HG03095 (cell line): ENCODE measurements at regions not wholly inside any gene's neighbourhood (a gene's known extent, or its start where the extent isn't known, plus 50 kb on each side); places are given as distances from the start of the nearest gene placed in this dataset.
"Not testable (repeated sequence)": the region's sequence is repeated elsewhere in the genome, so short reads cannot be mapped to it uniquely, and the experiment has no call there.

Experiments
- ATAC-seq: cut with Tn5 transposase; IDR thresholded peaks from one replicate; pipeline ENCODE4 v1.9.1; 2021; ENCODE audit warnings: moderate library complexity; ENCODE audit not compliant: unreplicated experiment

DNA sequence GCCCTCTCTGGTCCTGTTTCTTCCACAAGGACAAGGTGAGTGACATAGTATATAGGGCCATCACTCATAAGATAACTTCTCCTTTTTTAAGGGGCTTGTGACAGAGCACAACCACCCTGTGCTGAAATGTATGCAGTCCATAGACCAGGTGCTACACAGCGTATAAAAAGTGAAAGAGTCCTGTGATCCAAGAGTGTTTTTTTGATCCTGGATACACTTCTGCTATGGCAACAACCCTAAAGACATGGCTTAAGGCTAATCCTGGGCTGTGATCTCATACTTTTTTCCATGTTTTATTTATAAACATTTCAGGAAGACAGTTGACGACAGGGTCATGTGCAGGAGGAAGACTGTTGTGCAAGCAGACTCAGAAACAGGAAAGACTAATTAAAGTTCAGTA is 400.5 kb upstream of the TCF4 start:
- no peak for ATAC-seq

DNA sequence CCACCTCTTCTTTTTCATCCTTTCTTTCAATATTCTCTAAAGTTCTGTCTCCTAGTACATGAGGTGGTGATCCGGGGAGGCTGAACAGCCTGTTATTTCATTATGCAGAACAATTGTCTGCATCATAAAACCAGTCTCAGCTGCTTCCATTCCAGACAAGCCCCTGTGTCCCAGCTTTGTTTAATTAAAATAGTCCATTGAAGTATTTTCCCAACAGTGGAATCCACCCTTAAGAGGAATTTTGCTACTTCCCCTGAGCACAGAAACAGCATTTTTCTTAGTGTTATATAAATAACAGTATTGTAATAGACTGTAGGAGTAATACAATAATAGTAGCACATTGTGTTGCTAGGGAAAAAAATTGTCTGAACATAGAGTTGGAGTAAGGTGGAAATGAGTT is 395.4 kb upstream of the TCF4 start:
- no peak for ATAC-seq

DNA sequence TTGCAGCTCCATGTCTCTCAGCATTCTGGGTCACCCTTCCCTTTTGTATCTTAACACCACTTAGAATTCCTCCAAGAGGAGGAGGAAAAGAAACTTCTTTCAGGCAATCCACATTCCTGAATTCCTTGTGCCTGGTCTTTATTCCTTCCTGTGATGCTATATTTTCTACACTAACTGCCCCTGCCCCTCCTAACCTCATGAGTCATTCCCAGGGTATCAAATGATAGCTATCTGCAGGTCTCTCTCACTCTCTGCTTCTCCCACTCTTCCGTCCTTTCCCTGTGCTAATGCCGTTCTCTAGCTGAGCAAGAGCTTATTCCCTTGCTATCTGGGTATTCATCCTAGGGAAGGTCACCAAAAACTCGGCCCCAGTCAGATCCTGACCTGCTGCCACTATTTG is 395.0 kb upstream of the TCF4 start:
- no peak for ATAC-seq

DNA sequence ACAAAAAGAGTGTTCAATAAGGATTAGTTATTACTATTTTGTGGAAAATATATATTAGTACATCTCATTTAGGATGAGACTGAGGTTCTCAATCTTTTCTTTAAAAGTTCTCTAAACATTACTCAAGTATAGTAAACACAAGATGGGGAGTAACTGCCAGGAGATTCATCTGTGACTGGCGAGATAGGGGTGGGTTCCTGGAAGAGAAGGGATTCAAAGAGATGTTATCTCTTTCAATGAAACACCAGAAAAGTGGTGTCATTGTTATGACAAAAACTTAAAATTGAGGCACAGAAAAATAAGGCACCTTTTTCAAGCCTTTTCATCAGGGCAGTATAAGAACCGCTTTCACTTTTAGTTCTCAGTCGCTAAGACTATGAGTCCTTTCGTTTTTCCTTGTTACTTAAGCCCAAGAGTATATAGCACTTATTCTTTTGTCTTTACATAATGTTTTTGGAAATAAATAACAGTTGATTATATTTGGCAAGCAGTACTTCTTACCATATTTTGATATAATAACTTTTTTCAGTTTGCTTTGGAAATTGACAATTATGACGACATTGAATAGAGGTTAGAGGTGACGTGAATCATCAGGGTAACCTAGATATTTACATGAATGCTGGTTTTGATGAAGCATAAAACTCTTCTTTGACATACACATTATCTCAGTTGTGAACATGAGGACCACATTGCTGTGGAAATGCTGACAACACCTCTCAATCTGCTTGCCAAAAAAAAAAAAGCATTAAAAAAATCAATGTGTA is 393.9 kb upstream of the TCF4 start:
- no peak for ATAC-seq

DNA sequence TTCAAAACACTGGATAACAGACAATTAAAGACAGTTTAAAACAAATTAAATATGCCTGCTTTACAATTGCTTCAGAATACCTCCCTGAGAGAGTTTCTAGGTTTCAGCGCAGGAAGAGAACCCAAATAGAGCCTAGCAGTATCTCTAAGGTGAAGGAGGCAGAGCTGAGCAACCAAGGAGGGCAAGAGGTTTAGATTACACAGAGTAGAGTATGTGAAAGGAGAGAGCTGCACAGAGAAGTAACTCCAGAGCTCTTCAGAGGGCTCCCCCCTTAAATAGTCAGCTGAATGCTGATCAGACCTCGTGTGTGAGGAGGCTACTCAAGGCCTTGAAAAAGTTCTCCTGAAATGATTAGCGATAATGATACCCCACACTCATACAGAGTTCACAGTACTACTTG is 386.5 kb upstream of the TCF4 start:
- no peak for ATAC-seq

DNA sequence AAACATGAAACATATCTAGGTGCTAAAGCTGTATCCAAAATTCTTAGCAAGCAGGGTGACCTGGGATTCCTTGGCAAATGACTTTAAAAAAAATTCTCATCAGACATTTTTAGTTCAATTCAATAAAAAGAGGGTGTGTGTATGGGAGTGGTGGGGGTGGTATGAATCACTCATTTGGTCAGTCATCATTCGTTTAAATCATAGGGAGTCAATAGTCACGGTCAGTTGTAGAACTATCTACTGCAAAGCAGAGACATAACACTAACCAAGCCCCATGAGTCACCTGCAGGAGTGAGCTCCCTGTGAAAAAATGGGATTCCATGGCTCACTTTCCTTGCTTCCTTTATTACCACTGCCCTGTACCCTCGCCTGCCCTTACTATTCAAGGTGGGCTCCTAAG is 380.6 kb upstream of the TCF4 start:
- ATAC-seq = no peak

DNA sequence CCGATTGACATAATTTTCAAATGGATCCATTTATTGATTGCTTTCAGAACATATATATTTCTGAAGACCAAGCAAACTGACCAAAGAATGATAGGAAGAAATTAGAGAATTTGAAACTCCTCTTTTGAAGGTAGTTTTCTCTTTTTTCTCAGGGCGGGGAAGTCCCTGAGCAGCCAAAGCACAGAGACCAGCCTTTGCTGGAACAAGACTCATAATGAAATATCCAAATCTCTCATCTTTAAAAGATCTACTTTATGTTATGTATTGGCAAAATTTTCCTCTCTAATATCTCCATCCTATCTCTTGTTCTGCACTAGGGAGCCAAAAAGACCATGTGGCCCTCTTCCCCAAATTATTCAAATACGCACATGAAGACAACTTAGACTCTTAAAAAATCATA is 379.0 kb upstream of the TCF4 start:
- ATAC-seq = no peak

DNA sequence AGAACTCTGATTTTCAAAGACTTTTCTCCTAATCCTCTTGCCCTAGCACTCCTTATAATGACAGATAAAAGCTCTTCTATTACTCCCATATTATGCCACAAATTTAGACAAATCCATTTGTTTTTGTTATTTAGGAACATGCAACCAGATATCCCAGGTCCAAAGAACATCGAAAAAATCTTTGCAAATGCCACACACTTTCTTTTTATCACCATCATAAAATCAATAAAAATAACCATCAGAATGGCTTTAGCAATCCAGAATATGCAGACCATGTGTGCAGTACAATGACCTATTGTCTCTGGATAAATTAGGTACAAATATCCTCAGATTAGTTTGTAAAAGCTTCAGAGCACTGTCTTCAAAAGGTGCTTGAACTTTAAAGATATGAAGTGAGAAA is 376.2 kb upstream of the TCF4 start:
- ATAC-seq = no peak

DNA sequence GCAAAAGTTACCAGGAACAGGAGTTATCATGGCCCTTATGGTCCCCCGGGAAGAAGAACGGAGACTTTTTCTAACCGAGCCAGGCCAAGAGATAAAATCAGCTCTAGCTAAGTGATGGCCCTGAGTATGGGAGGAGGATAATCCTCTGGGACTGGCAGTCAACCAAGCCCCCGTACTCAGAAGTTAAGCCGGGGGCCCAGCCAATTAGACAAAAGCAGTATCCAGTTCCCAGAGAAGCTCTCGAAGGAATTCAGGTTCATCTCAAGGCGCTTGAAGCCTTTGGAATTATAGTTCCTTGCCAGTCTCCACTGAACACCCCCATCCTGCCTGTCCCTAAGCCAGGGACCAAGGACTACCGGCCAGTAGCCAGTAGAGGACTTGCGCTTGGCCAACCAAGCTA is 365.3 kb upstream of the TCF4 start:
- ATAC-seq = no peak

DNA sequence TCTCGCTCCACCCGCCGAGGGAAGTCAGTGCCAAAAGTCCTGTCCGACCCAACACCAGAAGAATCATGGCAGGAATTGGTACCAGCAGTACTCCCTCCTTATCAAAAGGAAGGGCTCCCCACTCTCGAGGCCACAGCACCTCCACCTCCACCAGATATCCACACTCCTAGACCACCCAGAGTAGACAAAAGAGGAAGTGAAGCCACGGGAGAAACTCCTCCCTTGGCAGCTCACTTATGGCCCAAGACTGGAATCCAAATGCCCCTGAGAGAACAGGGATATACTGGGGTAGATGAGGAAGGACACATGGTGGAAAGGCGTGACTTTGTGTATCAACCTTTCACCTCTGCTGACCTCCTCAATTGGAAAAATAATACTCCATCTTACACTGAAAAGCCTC is 363.7 kb upstream of the TCF4 start:
- not testable (repeated sequence) for ATAC-seq

DNA sequence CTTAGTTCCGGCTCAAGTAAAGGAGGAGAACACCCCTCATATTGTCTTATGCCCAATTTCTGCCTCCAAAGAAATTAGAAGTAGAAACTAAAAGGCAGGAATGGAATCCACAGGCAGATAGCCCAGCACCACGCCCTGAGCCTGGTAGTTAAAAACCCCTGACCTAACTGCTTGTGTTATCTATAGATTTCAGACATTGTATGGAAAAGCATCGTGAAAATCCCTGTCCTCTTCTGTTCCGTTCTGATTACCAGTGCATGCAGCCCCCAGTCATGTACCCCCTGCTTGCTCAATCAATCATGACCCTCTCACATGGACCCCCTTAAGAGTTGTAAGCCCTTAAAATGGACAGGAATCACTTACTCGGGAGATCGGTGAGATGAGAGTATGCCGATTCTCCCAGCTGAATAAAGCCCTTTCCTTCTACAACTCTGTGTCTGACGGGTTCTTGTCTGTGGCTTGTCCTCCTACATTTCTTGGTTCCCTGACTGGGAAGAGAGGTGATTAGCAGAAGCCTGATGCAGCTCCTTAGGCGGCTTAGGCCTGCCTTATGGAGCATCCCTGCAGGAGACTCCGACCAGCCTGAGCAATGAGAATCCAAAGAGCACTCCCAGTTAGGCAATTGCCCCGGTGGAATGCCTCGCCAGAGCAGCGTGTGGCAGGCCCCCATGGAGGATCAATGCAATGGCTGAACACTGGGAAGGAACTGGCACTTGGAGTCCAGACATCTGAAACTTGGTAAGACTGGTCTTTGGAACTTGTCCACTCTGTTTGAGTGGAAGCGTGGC is 362.6 kb upstream of the TCF4 start:
- ATAC-seq = no peak

DNA sequence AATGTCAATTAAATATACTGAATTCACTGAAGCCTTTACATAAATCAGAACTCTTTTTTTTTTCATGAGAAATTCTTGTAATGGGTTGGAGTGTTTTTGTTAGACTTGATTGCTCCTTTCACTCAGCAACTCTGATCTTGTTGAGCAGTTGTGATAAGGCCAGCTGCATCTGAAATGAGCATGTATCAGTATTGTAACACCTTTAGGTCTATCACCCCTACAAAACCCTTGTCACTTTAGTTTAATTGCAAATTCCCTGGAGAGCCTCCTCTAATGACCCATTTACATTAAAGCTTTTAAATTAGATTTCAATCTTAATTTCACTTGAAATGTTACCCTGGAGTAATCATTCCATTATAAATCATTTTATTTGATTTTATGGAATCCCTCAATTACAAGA is 346.8 kb upstream of the TCF4 start:
- no peak for ATAC-seq

DNA sequence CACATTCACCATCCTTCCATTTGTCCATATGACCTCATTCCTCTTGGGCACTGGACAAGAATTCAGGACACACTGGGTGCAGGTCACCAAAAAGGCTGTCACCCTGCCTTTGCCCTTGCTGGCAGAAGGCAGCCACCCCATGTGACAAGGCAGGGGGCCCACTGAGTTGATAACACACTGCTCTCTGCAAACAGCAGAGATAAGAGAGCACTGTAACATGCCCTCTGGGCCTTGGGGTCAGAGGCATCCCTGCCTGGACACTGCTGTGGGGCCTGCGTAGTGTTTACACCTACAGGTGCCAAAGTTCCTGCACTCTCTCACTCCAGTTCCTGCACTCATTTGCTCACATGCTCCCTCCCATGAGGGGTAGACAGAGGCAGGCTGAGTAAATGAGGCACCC is 344.7 kb upstream of the TCF4 start:
- ATAC-seq = no peak

DNA sequence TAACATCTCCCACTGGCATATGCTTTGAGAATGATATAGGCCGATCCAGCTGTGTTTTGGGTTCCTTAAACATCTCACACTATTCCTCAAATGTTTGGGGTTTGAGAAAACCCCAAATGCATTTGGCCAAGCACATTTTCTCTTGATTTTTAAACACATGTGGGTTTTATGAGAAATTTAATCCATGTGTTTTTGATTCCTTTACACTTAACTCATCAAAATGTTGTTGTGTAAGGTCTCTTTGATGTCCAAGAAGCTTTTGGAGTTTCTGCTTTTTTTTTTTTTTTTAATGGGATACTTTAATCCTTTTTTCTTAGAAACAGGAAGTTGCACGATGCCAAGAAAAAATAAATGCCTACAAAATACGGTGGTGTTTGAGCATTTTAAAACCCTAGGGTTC is 339.8 kb upstream of the TCF4 start:
- ATAC-seq = no peak

DNA sequence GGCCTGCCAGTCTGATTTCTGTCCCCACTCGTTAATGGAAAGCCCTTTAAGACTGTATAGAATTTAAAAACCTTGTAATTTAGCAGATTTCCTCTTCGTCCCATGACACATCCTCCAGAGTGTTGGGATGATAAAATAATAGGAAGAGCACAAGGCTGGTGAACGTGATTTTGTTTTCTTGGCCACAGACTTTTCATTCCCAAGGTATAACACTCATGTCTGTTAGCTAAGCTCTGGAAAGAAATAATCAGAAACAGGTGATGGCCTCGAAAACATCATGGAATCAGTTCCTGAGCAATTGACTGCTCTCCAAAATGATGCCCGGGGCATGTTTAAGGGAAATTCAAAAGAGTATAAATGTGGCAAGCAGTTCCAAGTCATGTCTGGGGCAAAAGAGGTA is 337.8 kb upstream of the TCF4 start:
- no peak for ATAC-seq

DNA sequence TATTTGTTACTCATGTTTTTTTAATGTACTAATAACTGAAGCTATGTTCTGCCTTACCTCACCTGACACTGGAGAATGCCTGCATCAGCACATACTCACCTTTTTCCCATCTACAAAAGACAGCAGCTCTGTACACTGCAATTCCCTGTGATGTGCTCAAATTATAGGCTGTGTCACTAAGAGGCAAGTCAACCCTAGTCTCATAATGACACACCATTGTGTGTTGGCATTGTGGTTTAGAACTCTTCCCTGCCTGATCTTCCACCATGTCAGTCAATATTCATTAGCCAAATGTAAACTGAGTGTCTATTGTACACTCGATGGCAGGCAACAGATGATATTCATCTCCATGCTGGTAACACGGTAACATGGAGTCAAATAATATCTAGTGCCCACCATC is 332.1 kb upstream of the TCF4 start:
- ATAC-seq = no peak

DNA sequence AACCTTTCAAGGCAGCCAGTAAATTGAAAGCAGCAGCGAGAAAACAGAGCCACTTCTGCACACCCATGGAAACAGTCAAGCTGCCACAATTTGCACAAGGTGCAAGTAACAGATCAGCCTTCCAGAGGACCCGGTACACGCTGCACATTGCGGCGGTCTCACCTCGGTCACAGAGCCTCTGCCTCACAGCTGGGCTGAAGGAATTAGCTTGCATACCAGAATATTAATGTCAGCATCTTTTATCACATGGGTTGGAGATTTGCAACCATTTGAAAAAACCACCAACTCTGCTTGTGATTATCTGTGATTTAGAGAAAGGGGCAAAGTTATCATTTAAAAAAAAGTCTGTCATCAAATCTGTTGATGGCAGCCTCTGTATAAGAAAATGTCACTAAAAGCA is 330.5 kb upstream of the TCF4 start:
- no peak for ATAC-seq

DNA sequence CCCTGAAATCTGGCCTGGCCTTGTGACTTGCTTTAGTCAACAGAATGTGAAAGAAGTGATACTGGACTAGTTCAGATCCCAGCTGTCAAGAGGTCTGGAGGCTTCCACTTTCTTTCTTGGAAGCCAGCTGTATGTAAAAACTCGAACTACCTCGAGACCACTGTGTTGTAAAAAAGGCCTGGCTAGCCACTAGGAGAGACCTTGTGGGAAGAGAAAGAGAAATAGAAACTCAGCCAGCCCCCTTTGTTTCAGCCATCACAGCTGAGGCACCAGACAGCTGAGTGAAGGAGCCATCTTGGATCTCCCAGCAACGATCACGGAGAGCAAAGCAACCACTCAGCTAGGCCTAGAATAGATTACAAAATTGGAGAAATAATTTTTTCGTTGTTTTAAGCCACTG is 324.9 kb upstream of the TCF4 start:
- no peak for ATAC-seq

DNA sequence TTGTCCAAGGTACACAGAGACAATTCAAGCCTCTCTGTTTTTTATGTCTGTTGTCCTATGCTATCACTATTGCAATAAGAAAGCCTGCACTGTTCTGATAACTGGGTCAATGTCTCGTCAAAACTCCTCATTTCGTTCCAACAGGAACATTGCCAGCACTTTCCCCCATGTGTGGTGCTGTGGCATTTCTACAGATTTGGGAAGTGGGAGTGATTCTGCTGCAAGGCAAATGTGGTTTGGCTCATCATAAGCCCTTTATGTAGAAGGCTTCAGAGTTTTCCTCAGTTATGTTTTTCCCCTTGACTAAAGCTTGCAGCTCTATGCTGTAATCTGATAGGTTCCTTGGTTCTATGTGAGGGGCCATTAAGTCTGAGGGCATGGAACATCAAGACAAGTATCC is 324.1 kb upstream of the TCF4 start:
- ATAC-seq = no peak

DNA sequence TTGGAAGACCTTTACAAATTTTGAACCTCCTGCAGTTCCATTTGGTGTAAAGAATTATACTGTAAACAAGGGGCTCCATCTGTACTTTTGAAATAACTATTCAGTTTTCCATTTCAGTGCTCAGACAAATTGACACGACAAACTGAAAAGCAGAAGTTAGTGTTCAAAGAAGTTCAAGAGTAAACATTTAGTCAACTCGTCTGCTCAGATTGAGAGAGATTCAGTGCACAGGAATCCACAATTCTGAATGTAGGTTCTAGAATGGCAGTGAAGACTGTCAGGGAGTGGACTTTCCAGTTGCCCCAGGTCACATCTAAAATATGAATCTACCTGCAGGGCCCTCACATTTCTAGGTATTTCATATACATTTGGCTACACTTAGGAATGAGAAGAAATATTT is 322.3 kb upstream of the TCF4 start:
- ATAC-seq = no peak

DNA sequence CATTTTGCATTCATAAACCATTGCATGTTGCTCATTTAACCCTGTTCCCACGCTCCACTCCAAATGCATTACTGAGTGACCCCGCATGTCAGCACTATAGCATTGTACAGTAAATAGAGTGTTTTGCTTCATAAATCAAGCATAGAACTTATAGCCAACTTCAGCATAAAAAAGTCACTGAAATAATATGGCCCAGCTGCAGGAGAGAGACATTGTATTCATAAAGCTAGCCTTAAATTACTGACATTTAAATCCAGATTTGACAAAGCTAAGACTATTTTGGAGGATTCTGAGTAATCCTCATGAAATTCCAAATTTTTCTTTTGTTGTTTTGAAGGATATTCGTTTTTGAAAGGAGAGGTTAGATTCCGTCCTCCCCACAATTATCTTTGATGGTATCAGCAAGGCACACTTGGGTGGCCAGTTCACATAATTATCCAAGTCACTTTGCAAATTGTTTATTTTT is 320.9 kb upstream of the TCF4 start:
- no peak for ATAC-seq

DNA sequence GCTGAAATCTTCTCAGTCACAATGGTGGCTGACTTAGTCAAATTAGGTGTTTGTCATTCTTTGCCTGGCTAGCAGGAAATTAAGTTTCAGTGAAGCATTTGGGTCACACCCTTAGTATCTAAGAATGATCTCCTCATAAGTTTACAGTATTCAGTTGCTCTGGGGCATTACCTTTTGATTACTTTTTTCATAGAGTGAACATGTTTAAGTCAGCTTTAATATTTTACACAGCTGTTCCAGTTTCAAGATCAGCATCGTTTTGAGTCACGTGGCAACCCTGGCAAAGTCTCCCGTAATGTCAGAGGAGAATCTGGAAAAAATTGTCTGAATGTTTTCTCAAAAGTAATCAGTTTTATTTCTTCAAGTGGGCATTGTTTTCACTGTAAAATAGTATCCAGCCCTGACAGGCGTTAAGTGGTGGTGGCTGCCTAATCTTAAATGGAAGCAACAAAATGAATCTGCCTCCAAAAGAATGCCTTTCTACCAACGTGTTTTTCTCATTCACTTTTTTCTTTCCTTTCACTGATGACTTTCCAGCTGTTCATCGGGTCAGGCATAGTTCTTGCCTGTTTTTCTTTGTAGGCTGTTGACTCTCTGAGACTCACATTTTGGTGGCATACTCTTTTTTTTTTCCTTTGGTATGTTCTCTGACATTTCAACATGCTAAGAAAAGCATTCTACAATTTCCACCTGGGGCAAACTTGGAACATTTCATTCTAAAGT is 319.6 kb upstream of the TCF4 start:
- ATAC-seq = no peak
